Activated CD4-positive, alpha-beta T cell treated with anti-CD3 and anti-CD28 coated beads, Interleukin-2, amount 10 ng/mL, durations not matched to agents 24 days and 14 days (primary cell): ENCODE measurements at regions not wholly inside any gene's neighbourhood (a gene's known extent, or its start where the extent isn't known, plus 50 kb on each side); places are given as distances from the start of the nearest gene placed in this dataset.

Experiments used
- DNase-seq: peaks from one replicate; pipeline ENCODE4 v3.0.0; 2022
- H3K27ac Mint-ChIP-seq: one replicate; pipeline ENCODE4 v1.8.0; 2022; ENCODE audit warnings: mild to moderate bottlenecking, mixed read lengths
- H3K27me3 Mint-ChIP-seq: one replicate; pipeline ENCODE4 v1.8.0; 2022; ENCODE audit warnings: mixed read lengths
- H3K36me3 Mint-ChIP-seq: one replicate; pipeline ENCODE4 v1.8.0; 2022; ENCODE audit warnings: low read depth, mild to moderate bottlenecking, mixed read lengths
- H3K4me1 Mint-ChIP-seq: one replicate; pipeline ENCODE4 v1.8.0; 2021; ENCODE audit warnings: mixed read lengths
- H3K4me3 Mint-ChIP-seq: one replicate; pipeline ENCODE4 v1.8.0; 2022; ENCODE audit warnings: mild to moderate bottlenecking, moderate library complexity, mixed read lengths
- H3K9me3 Mint-ChIP-seq: one replicate; pipeline ENCODE4 v1.8.0; 2021; ENCODE audit warnings: mixed read lengths
- intact Hi-C: fragments of 100-400 bp; cut with micrococcal nuclease; formaldehyde crosslinking; loops from one replicate; pipeline ENCODE4 v1.15.1; 2023

DNA sequence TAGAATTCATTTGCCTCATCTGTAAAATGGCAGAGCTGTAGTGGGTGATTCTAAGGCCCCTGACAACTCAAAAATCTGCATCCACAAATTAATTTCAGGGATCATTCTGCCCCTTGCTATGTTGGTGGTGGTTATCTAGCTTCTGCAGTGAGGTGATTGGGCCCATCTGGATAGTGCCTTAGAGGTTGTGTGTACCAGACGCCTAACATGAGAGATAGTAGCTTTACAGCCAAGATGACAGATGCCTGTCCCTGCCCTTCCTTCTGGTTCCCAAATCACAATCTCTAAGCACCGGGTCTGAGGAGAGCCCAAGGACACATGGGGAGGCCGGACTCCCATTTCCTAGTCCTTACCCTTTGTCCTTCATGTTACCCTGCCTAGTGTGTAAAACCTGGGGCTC is 51.1 kb upstream of the TNP1 start:
- H3K4me1 Mint-ChIP-seq = no peaks in the 10 kb centered on the region
- DNase-seq = no peak
- no peaks in the 10 kb centered on the region for H3K9me3 Mint-ChIP-seq
- no peak overlapping the region for H3K27ac Mint-ChIP-seq
- no peak overlapping the region for H3K4me3 Mint-ChIP-seq
- peaks cover 2% of the 10 kb centered on the region for H3K27me3 Mint-ChIP-seq
- intact Hi-C loops = no loop called here
- no peaks in the 10 kb centered on the region for H3K36me3 Mint-ChIP-seq

DNA sequence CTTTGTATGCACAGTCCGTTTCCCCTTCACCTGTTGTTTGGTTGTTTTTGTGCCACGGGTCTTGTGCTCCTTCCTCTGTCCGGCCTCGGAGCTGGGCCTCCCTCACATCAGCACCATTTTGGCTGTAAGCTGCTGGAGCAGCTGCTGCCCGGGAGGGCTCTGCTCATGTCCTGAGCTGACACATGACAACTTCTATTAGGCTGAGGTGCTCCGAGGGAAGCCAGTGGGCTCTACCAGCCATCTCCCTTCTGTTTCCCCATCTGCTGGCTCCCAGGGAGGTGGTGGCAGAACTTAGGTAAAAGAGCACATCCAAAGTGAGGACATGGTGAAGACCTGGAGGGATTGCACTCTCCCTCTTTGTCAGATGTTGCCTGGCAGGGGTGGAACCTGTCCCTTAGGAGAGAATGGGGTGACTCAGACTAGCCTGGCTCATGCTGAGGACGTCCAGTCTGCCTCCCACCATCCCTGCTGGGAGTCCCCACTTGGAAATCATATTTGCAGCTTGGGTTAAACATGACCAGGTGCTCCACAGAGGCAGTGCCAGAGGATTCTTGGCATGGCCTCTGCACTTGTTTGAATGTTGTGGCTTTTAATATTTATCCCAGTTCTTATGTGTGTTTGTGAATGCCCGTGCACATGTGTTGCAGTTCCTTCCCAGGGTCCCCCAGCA is 49.8 kb upstream of the TNP1 start:
- Mint-ChIP-seq H3K4me3 (no peak overlapping the region), H3K27me3 (peaks cover 2% of the 10 kb centered on the region), H3K36me3 (no peaks in the 10 kb centered on the region), H3K27ac (no peak overlapping the region), H3K9me3 (no peaks in the 10 kb centered on the region), H3K4me1 (peaks cover 7% of the 10 kb centered on the region)
- intact Hi-C loops = no loop called here
- no peak for DNase-seq
